ENCODE measurements at regions not wholly inside any gene's neighbourhood (a gene's known extent, or its start where the extent isn't known, plus 50 kb on each side); places are given as distances from the start of the nearest gene placed in this dataset.

DNA sequence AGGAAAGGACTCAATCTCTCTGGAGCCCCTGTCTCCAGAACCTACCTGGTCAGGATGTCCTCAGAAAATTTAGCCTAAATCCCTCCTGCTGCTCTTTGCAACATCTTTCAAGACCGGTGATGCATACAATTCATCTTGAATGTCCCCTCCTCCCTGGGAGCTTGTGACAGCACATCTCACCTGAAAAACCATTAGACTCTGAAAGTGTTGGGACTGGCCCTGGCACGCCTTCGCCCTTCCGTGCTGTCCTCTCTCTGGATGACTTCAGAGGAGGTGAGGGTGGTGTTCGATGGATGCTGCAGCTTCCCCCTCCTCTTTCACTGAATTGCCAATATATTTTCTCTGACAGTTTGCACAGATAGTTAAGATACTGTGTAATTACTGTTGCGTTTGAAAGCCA is 90.9 kb upstream of the CISTR start:
- no peak for TF ChIP-seq POLR2A (IDR thresholded peaks at IDR 0.05)
- TF ChIP-seq, protein P1, sequence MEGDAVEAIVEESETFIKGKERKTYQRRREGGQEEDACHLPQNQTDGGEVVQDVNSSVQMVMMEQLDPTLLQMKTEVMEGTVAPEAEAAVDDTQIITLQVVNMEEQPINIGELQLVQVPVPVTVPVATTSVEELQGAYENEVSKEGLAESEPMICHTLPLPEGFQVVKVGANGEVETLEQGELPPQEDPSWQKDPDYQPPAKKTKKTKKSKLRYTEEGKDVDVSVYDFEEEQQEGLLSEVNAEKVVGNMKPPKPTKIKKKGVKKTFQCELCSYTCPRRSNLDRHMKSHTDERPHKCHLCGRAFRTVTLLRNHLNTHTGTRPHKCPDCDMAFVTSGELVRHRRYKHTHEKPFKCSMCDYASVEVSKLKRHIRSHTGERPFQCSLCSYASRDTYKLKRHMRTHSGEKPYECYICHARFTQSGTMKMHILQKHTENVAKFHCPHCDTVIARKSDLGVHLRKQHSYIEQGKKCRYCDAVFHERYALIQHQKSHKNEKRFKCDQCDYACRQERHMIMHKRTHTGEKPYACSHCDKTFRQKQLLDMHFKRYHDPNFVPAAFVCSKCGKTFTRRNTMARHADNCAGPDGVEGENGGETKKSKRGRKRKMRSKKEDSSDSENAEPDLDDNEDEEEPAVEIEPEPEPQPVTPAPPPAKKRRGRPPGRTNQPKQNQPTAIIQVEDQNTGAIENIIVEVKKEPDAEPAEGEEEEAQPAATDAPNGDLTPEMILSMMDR (IDR thresholded peaks at IDR 0.05): no peak

Data from ovary (tissue), 3 donors.